ENCODE measurements at regions not wholly inside any gene's neighbourhood (a gene's known extent, or its start where the extent isn't known, plus 50 kb on each side); places are given as distances from the start of the nearest gene placed in this dataset.

- no peak for TF ChIP-seq EZH2 (IDR thresholded peaks at IDR 0.05; ENCODE audit: low read length, unreplicated experiment)
- TF ChIP-seq, protein P1, sequence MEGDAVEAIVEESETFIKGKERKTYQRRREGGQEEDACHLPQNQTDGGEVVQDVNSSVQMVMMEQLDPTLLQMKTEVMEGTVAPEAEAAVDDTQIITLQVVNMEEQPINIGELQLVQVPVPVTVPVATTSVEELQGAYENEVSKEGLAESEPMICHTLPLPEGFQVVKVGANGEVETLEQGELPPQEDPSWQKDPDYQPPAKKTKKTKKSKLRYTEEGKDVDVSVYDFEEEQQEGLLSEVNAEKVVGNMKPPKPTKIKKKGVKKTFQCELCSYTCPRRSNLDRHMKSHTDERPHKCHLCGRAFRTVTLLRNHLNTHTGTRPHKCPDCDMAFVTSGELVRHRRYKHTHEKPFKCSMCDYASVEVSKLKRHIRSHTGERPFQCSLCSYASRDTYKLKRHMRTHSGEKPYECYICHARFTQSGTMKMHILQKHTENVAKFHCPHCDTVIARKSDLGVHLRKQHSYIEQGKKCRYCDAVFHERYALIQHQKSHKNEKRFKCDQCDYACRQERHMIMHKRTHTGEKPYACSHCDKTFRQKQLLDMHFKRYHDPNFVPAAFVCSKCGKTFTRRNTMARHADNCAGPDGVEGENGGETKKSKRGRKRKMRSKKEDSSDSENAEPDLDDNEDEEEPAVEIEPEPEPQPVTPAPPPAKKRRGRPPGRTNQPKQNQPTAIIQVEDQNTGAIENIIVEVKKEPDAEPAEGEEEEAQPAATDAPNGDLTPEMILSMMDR (conservative IDR thresholded peaks at IDR 0.05; ENCODE audit: low read depth, low read length): no peak
Observed at GRCh38 chr10:83881661-83882060, 257.6 kb upstream of the GHITM start.

Measured in PC-3 (cell line).